SK-N-SH (cell line): ENCODE measurements at regions not wholly inside any gene's neighbourhood (a gene's known extent, or its start where the extent isn't known, plus 50 kb on each side); places are given as distances from the start of the nearest gene placed in this dataset.

Experiments
- CTCF ChIA-PET: fragments of 300-600, 350-600 bp; formaldehyde crosslinking; extraction: SDS; loops from one replicate; lab custom pipeline; 2021; lab: Yijun Ruan, JAX
- POLR2A ChIA-PET: fragments of 350-600 bp; sonication (Branson Sonifier 250); formaldehyde crosslinking; extraction: SDS; loops from one replicate; lab custom pipeline; 2020; ENCODE audit warnings: antibody characterized with exemption, inconsistent platforms; lab: Yijun Ruan, JAX
- DNase-seq: peaks from one replicate; pipeline ENCODE4 v3.0.0; 2012
- H2AFZ ChIP-seq: fragments of 200-600 bp; sonication (generic); 2 replicates; pipeline ENCODE4 v1.8.1; 2016; ENCODE audit warnings: antibody characterized with exemption, mild to moderate bottlenecking, low read depth
- H3F3A ChIP-seq: fragments of 200-600 bp; sonication (generic); replicated peaks from 2 replicates; pipeline ENCODE3; 2016; ENCODE audit warnings: antibody characterized with exemption, mild to moderate bottlenecking; ENCODE audit not compliant: insufficient read depth
- H3K27ac ChIP-seq, 2 experiments: fragments of 200-500 bp in 1 of 2; fragments of 200-600 bp in 1 of 2; sonication (Bioruptor generic) in 1 of 2; sonication (generic), shearing (Covaris generic) in 1 of 2; 2 replicates each; pipeline versions ENCODE4 v1.5.1 to v1.6.1; 2014 to 2016; ENCODE audit warnings: low read depth in 2 of 2, inconsistent platforms in 1 of 2, low read length in 1 of 2, mild to moderate bottlenecking in 1 of 2, mixed read lengths in 1 of 2
- H3K27me3 ChIP-seq: fragments of 200-600 bp; sonication (generic), shearing (Covaris generic); 2 replicates; pipeline ENCODE4 v1.6.1; 2016; ENCODE audit warnings: mixed run types; ENCODE audit not compliant: insufficient read depth
- H3K36me3 ChIP-seq, 2 experiments: fragments of 200-500 bp in 1 of 2; fragments of 200-600 bp in 1 of 2; sonication (Bioruptor generic) in 1 of 2; sonication (generic) in 1 of 2; replicated peaks in 1 of 2; 2 replicates each; pipeline versions ENCODE3 to v1.5.1; 2014 to 2016; ENCODE audit warnings: low read length in 1 of 2, mild to moderate bottlenecking in 1 of 2; ENCODE audit not compliant: insufficient read depth in 2 of 2, control insufficient read depth in 1 of 2
- H3K4me1 ChIP-seq, 2 experiments: fragments of 200-500 bp in 1 of 2; fragments of 200-600 bp in 1 of 2; sonication (Bioruptor generic) in 1 of 2; sonication (generic), shearing (Covaris generic) in 1 of 2; 2 replicates each; pipeline versions ENCODE4 v1.5.1 to v1.6.1; 2014 to 2016; ENCODE audit warnings: low read depth in 1 of 2, low read length in 1 of 2, mixed run types in 1 of 2; ENCODE audit not compliant: insufficient read depth in 2 of 2, control insufficient read depth in 1 of 2
- H3K4me2 ChIP-seq: fragments of 200-600 bp; sonication (generic), shearing (Covaris generic); 2 replicates; pipeline ENCODE4 v1.6.1; 2017; ENCODE audit warnings: mixed run types
- H3K4me3 ChIP-seq, 2 experiments: fragments of 200-500 bp in 1 of 2; fragments of 200-600 bp in 1 of 2; sonication (Bioruptor generic) in 1 of 2; sonication (generic), shearing (Covaris generic) in 1 of 2; 2 replicates each; pipeline versions ENCODE4 v1.5.1 to v1.8.1; 2014 to 2016; ENCODE audit warnings: low read depth in 2 of 2, inconsistent platforms in 1 of 2, low read length in 1 of 2, mild to moderate bottlenecking in 1 of 2, mixed read lengths in 1 of 2, moderate library complexity in 1 of 2
- H3K79me2 ChIP-seq: fragments of 200-600 bp; sonication (generic); 2 replicates; pipeline ENCODE4 v1.8.1; 2017; ENCODE audit warnings: mild to moderate bottlenecking; ENCODE audit not compliant: insufficient read depth
- H3K9ac ChIP-seq: fragments of 200-600 bp; sonication (generic); 2 replicates; pipeline ENCODE4 v1.6.1; 2017; ENCODE audit warnings: mixed run types
- H3K9me2 ChIP-seq: fragments of 200-600 bp; sonication (generic); 2 replicates; pipeline ENCODE4 v1.6.1; 2017; ENCODE audit warnings: mixed run types
- H3K9me3 ChIP-seq: fragments of 200-600 bp; sonication (generic); 2 replicates; pipeline ENCODE4 v1.6.1; 2017; ENCODE audit warnings: mixed run types, mild to moderate bottlenecking, moderate library complexity
- H4K20me1 ChIP-seq: fragments of 200-600 bp; sonication (generic); 2 replicates; pipeline ENCODE4 v1.6.1; 2017; ENCODE audit warnings: mild to moderate bottlenecking, mixed run types; ENCODE audit not compliant: insufficient read depth
- FOSL2 ChIP-seq: IDR thresholded peaks from 2 replicates; pipeline ENCODE4 v1.4.0; 2012; ENCODE audit warnings: low read depth, mild to moderate bottlenecking, moderate library complexity, borderline replicate concordance
- GATA2 ChIP-seq: sonication (generic); formaldehyde crosslinking; IDR thresholded peaks from 2 replicates; pipeline ENCODE4 v1.5.0; 2020; ENCODE audit warnings: mild to moderate bottlenecking, missing genetic modification reagents
- NFIC ChIP-seq: IDR thresholded peaks from 2 replicates; pipeline ENCODE4 v1.4.0; 2012; ENCODE audit warnings: borderline replicate concordance
- NRF1 ChIP-seq: IDR thresholded peaks from 2 replicates; pipeline ENCODE4 v1.6.1; 2012; ENCODE audit warnings: low read depth, mild to moderate bottlenecking, low read length
- POLR2AphosphoS5 ChIP-seq: IDR thresholded peaks from 2 replicates; pipeline ENCODE4 v1.6.1; 2012; ENCODE audit warnings: low read depth, low read length
- RAD21 ChIP-seq: IDR thresholded peaks from 2 replicates; pipeline ENCODE4 v1.6.1; 2012; ENCODE audit warnings: mild to moderate bottlenecking, low read length
- RFX5 ChIP-seq: IDR thresholded peaks from 2 replicates; pipeline ENCODE4 v1.6.1; 2012; ENCODE audit warnings: mild to moderate bottlenecking, improper control_type of control experiment, low read length
- SIN3A ChIP-seq: IDR thresholded peaks from 2 replicates; pipeline ENCODE4 v1.6.1; 2012; ENCODE audit warnings: low read depth, mild to moderate bottlenecking, low read length, moderate library complexity, borderline replicate concordance
- SMC3 ChIP-seq: IDR thresholded peaks from 2 replicates; pipeline ENCODE4 v1.6.1; 2012; ENCODE audit warnings: low read depth, low read length, improper control_type of control experiment
- TCF12 ChIP-seq: IDR thresholded peaks from 2 replicates; pipeline ENCODE4 v1.4.0; 2012
- YY1 ChIP-seq: IDR thresholded peaks from 2 replicates; pipeline ENCODE4 v1.4.0; 2012; ENCODE audit warnings: low read depth, mild to moderate bottlenecking
- WGBS: methylation state at CpG from one replicate; pipeline ENCODE4 v1.1.6; 2017; ENCODE audit warnings: low lambda C conversion rate; 5-methylcytosine and 5-hydroxymethylcytosine counted together
- TF ChIP-seq, protein P1 (sequence below): fragments of 150-350 bp; IDR thresholded peaks from 2 replicates; pipeline ENCODE4 v1.6.1; 2017; ENCODE audit warnings: antibody characterized with exemption, low read length, low read depth, borderline replicate concordance
- TF ChIP-seq, protein P2 (sequence below): IDR thresholded peaks from 2 replicates; pipeline ENCODE4 v1.4.0; 2012; ENCODE audit warnings: low read depth, borderline replicate concordance
- TF ChIP-seq, protein P3 (sequence below): IDR thresholded peaks from 2 replicates; pipeline ENCODE4 v1.4.0; 2012; ENCODE audit warnings: low read depth
- TF ChIP-seq, protein P4 (sequence below): fragments of 200-600 bp; sonication (generic); IDR thresholded peaks from 2 replicates; pipeline ENCODE4 v1.6.1; 2017; ENCODE audit warnings: antibody characterized with exemption, mild to moderate bottlenecking, moderate library complexity

DNA sequence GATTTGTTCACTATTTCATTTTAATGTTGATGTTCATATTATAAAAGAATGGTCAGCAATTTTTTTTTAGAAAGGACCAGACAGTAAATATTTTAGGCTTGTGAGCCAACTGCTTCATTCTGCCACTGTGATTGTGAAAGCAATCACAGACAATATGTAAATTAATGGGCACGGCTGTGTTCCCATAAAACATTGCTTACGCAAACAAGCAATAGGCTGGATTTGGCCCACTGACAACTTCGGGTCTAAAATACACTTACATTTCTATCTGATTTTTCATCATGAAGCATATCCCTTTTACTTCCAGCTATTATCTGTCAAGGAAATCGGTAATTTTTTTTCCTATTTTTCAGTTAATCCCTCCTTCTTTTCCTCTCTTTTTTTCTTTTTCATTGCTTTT lies 182.2 kb upstream of the CDH2 start:
- no peak for TF ChIP-seq POLR2AphosphoS5
- TF ChIP-seq YY1, result no peak
- TF ChIP-seq, protein P1, sequence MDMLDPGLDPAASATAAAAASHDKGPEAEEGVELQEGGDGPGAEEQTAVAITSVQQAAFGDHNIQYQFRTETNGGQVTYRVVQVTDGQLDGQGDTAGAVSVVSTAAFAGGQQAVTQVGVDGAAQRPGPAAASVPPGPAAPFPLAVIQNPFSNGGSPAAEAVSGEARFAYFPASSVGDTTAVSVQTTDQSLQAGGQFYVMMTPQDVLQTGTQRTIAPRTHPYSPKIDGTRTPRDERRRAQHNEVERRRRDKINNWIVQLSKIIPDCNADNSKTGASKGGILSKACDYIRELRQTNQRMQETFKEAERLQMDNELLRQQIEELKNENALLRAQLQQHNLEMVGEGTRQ, result no peak
- TF ChIP-seq FOSL2, result no peak
- TF ChIP-seq SIN3A, result no peak
- no peak for TF ChIP-seq NRF1
- TF ChIP-seq TCF12, result no peak
- no peak for TF ChIP-seq NFIC
- no peak for TF ChIP-seq GATA2 (CRISPR knock-in tag)
- no peak for TF ChIP-seq RAD21
- TF ChIP-seq, protein P2, sequence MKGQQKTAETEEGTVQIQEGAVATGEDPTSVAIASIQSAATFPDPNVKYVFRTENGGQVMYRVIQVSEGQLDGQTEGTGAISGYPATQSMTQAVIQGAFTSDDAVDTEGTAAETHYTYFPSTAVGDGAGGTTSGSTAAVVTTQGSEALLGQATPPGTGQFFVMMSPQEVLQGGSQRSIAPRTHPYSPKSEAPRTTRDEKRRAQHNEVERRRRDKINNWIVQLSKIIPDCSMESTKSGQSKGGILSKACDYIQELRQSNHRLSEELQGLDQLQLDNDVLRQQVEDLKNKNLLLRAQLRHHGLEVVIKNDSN, result no peak
- TF ChIP-seq, protein P3, sequence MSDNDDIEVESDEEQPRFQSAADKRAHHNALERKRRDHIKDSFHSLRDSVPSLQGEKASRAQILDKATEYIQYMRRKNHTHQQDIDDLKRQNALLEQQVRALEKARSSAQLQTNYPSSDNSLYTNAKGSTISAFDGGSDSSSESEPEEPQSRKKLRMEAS, result no peak
- no peak for TF ChIP-seq SMC3
- TF ChIP-seq, protein P4, sequence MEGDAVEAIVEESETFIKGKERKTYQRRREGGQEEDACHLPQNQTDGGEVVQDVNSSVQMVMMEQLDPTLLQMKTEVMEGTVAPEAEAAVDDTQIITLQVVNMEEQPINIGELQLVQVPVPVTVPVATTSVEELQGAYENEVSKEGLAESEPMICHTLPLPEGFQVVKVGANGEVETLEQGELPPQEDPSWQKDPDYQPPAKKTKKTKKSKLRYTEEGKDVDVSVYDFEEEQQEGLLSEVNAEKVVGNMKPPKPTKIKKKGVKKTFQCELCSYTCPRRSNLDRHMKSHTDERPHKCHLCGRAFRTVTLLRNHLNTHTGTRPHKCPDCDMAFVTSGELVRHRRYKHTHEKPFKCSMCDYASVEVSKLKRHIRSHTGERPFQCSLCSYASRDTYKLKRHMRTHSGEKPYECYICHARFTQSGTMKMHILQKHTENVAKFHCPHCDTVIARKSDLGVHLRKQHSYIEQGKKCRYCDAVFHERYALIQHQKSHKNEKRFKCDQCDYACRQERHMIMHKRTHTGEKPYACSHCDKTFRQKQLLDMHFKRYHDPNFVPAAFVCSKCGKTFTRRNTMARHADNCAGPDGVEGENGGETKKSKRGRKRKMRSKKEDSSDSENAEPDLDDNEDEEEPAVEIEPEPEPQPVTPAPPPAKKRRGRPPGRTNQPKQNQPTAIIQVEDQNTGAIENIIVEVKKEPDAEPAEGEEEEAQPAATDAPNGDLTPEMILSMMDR, result no peak
- no peak for TF ChIP-seq RFX5
- TF ChIP-seq, all 33 proteins: peak for 0
- H2AFZ ChIP-seq, result no peak overlapping the region
- CTCF ChIA-PET, result no interaction called here

More for the DNA sequence above, 182.2 kb upstream of the CDH2 start:
- Histone ChIP-seq H3K4me1 (no peaks in the 10 kb centered on the region), H3F3A (peaks cover 3% of the 10 kb centered on the region), H3K4me3 (no peak overlapping the region), H3K27ac (no peak overlapping the region), H3K36me3 (no peaks in the 10 kb centered on the region), H3K9ac (no peak overlapping the region), H3K9me2 (no peaks in the 10 kb centered on the region), H3K9me3 (no peaks in the 10 kb centered on the region), H3K4me2 (no peak overlapping the region), H4K20me1 (no peaks in the 10 kb centered on the region), H3K79me2 (no peaks in the 10 kb centered on the region), H3K27me3 (no peaks in the 10 kb centered on the region)
- 88% methylated on average over 4 of the region's 4 CpGs for whole genome bisulfite sequencing
- DNase-seq, result no peak
- POLR2A ChIA-PET, result no interaction called here
